ENCODE measurements at regions not wholly inside any gene's neighbourhood (a gene's known extent, or its start where the extent isn't known, plus 50 kb on each side); places are given as distances from the start of the nearest gene placed in this dataset.

DNA sequence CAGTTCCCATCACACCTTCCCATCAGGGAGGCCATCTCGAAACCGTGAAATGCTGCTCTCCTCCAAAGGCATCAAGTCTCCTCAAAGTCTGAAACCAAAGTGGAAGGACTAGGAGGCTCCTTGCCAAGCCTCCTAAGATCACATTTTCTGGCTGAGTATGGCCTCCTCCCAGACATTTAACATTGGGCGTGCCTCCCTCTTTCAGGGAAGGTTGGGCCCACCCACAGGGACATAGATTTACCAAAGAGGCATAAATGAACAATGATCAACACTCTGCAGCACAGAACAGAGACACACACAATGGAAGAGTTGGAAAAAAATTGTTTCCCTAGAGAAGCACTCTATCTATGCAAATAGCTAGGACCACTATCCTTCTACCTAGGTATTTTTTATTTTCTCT, 381.8 kb downstream of the MAFB start:
- Histone ChIP-seq H3K27ac (no peak overlapping the region), H3K36me3 (no peaks in the 10 kb centered on the region), H3K4me3 (ENCODE audit: low read depth in 1 of 2, low read length in 1 of 2) (no peak overlapping the region), H3K9me3 (no peaks in the 10 kb centered on the region), H3K27me3 (peaks cover 5% of the 10 kb centered on the region), H3K4me1 (ENCODE audit: control insufficient read depth in 1 of 2, insufficient read depth in 1 of 2, low read depth in 1 of 2, low read length in 1 of 2) (no peaks in the 10 kb centered on the region)
- TF ChIP-seq, protein P1, sequence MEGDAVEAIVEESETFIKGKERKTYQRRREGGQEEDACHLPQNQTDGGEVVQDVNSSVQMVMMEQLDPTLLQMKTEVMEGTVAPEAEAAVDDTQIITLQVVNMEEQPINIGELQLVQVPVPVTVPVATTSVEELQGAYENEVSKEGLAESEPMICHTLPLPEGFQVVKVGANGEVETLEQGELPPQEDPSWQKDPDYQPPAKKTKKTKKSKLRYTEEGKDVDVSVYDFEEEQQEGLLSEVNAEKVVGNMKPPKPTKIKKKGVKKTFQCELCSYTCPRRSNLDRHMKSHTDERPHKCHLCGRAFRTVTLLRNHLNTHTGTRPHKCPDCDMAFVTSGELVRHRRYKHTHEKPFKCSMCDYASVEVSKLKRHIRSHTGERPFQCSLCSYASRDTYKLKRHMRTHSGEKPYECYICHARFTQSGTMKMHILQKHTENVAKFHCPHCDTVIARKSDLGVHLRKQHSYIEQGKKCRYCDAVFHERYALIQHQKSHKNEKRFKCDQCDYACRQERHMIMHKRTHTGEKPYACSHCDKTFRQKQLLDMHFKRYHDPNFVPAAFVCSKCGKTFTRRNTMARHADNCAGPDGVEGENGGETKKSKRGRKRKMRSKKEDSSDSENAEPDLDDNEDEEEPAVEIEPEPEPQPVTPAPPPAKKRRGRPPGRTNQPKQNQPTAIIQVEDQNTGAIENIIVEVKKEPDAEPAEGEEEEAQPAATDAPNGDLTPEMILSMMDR (IDR thresholded peaks at IDR 0.05), result no peak

DNA sequence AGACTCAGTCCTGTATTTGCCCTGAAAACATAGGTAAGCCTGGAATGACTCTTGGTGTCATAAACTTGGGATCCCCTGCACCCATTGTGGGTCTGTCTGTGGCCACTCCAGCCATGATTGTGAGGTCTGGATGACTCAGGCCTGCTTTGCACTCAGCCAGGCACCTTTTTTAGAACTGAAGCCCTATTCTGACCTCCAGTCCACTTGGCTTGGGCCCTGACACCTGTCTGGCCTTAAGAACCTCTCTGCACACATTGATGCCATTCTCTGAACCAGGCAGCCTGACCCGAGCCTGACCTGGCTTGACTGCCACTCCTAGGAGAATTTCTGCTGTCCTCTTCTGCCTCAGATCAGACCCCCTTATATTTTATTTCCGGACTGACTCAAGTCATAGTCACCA, 383.7 kb downstream of the MAFB start:
- Histone ChIP-seq H3K36me3 (no peaks in the 10 kb centered on the region), H3K9me3 (no peaks in the 10 kb centered on the region), H3K27me3 (peaks cover 4% of the 10 kb centered on the region), H3K27ac (no peak overlapping the region), H3K4me3 (ENCODE audit: low read depth in 1 of 2, low read length in 1 of 2) (no peak overlapping the region), H3K4me1 (ENCODE audit: control insufficient read depth in 1 of 2, insufficient read depth in 1 of 2, low read depth in 1 of 2, low read length in 1 of 2) (no peaks in the 10 kb centered on the region)
- TF ChIP-seq, protein P1 (IDR thresholded peaks at IDR 0.05), result no peak

DNA sequence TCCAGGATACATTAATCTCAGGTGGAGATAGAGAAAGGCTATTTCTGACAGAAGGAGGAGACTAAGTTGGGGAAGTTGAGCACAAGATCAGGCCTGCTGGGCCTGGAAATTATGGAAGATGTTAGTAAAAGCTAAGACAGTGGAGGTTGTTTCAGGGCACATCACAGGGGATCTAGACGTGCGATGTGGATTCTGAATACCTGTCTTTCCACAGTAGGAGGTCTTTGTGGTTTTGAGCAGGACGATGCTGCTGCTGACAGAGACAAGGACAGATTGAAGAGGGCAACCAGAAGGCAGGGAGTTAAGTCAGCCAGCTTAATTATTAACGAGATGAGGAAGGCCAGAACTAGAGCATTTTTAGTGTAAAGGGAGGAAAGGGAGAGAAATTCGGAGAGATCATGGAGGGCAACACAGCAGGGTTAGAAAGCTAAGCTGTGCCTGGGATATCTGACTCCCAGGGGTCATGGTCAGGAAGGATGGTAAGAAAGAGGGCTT, 384.9 kb downstream of the MAFB start:
- H3K27me3 ChIP-seq, result peaks cover 10% of the 10 kb centered on the region
- TF ChIP-seq, protein P1 (IDR thresholded peaks at IDR 0.05), result no peak
- H3K4me3 ChIP-seq (ENCODE audit: low read depth in 1 of 2, low read length in 1 of 2), result no peak overlapping the region
- H3K36me3 ChIP-seq, result no peaks in the 10 kb centered on the region
- no peaks in the 10 kb centered on the region for H3K9me3 ChIP-seq
- H3K4me1 ChIP-seq (ENCODE audit: control insufficient read depth in 1 of 2, insufficient read depth in 1 of 2, low read depth in 1 of 2, low read length in 1 of 2), result no peaks in the 10 kb centered on the region
- H3K27ac ChIP-seq, result no peak overlapping the region

DNA sequence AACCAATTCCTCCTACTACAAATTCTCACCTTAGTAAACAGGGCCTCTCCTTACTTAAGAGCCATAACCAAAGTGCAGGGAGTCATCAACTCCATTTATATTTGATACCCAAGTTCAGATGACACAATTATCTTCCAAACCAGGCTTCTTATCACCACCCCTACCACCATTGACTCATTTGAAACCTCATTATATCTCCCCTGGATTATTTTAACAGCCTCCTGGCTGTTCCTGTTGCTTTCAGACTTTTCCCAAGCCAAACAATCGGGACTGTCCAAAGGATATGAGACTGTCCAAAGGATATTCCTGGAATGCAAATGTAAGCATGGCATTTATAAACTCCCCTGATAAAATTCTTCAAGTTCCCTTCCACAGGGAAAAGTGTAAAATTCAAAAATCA, 394.3 kb downstream of the MAFB start:
- H3K27me3 ChIP-seq, result peaks cover 12% of the 10 kb centered on the region
- TF ChIP-seq, protein P1 (IDR thresholded peaks at IDR 0.05), result no peak
- no peaks in the 10 kb centered on the region for H3K36me3 ChIP-seq
- no peaks in the 10 kb centered on the region for H3K9me3 ChIP-seq
- H3K4me1 ChIP-seq (ENCODE audit: control insufficient read depth in 1 of 2, insufficient read depth in 1 of 2, low read depth in 1 of 2, low read length in 1 of 2), result no peaks in the 10 kb centered on the region
- H3K4me3 ChIP-seq (ENCODE audit: low read depth in 1 of 2, low read length in 1 of 2), result no peak overlapping the region
- H3K27ac ChIP-seq, result no peak overlapping the region

DNA sequence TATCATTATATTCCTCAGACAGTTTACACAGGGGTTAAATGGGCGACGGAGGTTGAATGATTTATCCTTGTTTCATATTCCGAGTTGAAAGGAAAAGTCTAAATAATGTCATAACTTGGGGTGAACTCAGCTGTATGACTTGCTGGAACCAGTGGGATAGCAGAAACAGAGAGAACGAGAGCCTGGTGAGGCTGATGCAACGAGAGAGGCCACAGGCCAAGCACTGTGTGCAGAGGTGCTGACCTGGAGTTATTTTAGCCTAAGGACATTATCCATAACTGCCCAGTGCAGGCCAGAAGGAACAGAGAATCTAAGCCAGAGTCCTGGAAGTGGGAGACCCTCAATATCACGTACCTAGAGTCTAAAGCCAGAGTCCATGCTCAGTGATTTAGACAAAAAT, 394.9 kb downstream of the MAFB start:
- no peak overlapping the region for H3K4me3 ChIP-seq (ENCODE audit: low read depth in 1 of 2, low read length in 1 of 2)
- no peaks in the 10 kb centered on the region for H3K9me3 ChIP-seq
- no peaks in the 10 kb centered on the region for H3K4me1 ChIP-seq (ENCODE audit: control insufficient read depth in 1 of 2, insufficient read depth in 1 of 2, low read depth in 1 of 2, low read length in 1 of 2)
- H3K27me3 ChIP-seq, result peaks cover 11% of the 10 kb centered on the region
- TF ChIP-seq, protein P1 (IDR thresholded peaks at IDR 0.05), result no peak
- no peaks in the 10 kb centered on the region for H3K36me3 ChIP-seq
- H3K27ac ChIP-seq, result no peak overlapping the region

DNA sequence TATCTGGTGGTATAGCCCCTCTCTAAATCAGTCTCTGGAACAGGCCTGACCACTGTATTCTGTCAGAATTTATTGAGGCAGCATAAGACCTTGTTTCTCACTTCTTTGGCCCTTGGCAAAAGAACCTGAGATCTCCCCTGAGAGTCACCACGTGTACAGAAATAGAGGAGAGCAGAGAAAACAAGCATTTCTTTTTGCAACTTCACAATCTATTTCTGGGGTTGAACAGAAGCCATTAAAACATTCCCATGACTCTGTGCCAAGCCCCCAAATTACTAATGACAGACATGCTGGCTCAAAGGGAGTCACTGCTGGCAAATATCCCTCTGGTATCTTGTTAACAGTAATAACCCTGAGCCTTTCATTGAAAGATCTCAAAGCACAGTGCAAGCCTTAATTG, 395.3 kb downstream of the MAFB start:
- Histone ChIP-seq H3K9me3 (no peaks in the 10 kb centered on the region), H3K4me1 (ENCODE audit: control insufficient read depth in 1 of 2, insufficient read depth in 1 of 2, low read depth in 1 of 2, low read length in 1 of 2) (no peaks in the 10 kb centered on the region), H3K27ac (no peak overlapping the region), H3K4me3 (ENCODE audit: low read depth in 1 of 2, low read length in 1 of 2) (no peak overlapping the region), H3K36me3 (no peaks in the 10 kb centered on the region), H3K27me3 (peaks cover 12% of the 10 kb centered on the region)
- TF ChIP-seq, protein P1 (IDR thresholded peaks at IDR 0.05), result no peak

Data from neutrophil (primary cell).